Activated CD8-positive, alpha-beta T cell treated with anti-CD3 and anti-CD28 coated beads for 36 hours (primary cell): ENCODE measurements at regions not wholly inside any gene's neighbourhood (a gene's known extent, or its start where the extent isn't known, plus 50 kb on each side); places are given as distances from the start of the nearest gene placed in this dataset.

Source experiments
- ATAC-seq: fragments of 200-7000 bp; cut with Tn5 transposase; one replicate; pipeline ENCODE4 v1.10.0; 2021; ENCODE audit warnings: mild to moderate bottlenecking, moderate library complexity
- CTCF ChIA-PET: fragments of 350-600 bp; sonication (Branson Sonifier 250); formaldehyde crosslinking; loops from one replicate; lab custom pipeline; 2021; ENCODE audit warnings: antibody characterized with exemption; lab: Charles Lee
- POLR2A ChIA-PET: fragments of 350-600 bp; sonication (Branson Sonifier 250); formaldehyde crosslinking; loops from one replicate; lab custom pipeline; 2021; ENCODE audit warnings: antibody characterized with exemption; lab: Charles Lee
- DNase-seq: peaks from one replicate; pipeline ENCODE4 v3.0.0-alpha.2; 2020
- H3K27ac Mint-ChIP-seq: one replicate; pipeline ENCODE4 v1.8.0; 2021; ENCODE audit warnings: mild to moderate bottlenecking, mixed read lengths
- H3K27me3 Mint-ChIP-seq: one replicate; pipeline ENCODE4 v1.8.0; 2021; ENCODE audit warnings: mixed read lengths
- H3K36me3 Mint-ChIP-seq: one replicate; pipeline ENCODE4 v1.8.0; 2021; ENCODE audit warnings: low read depth, mixed read lengths
- H3K4me1 Mint-ChIP-seq: one replicate; pipeline ENCODE4 v1.8.0; 2021; ENCODE audit warnings: low read depth, mixed read lengths
- H3K4me3 Mint-ChIP-seq: one replicate; pipeline ENCODE4 v1.8.0; 2021; ENCODE audit warnings: mild to moderate bottlenecking, moderate library complexity, mixed read lengths
- H3K9me3 Mint-ChIP-seq: one replicate; pipeline ENCODE4 v1.8.0; 2021; ENCODE audit warnings: mixed read lengths
- intact Hi-C: fragments of 100-400 bp; cut with micrococcal nuclease; formaldehyde crosslinking; loops from one replicate; pipeline ENCODE4 v1.10.0; 2022
- TF ChIP-seq, protein P1 (sequence below): fragments of 200-600 bp; IDR thresholded peaks from one replicate; pipeline ENCODE4 v1.8.0; 2022; ENCODE audit warnings: antibody characterized with exemption, mild to moderate bottlenecking

DNA sequence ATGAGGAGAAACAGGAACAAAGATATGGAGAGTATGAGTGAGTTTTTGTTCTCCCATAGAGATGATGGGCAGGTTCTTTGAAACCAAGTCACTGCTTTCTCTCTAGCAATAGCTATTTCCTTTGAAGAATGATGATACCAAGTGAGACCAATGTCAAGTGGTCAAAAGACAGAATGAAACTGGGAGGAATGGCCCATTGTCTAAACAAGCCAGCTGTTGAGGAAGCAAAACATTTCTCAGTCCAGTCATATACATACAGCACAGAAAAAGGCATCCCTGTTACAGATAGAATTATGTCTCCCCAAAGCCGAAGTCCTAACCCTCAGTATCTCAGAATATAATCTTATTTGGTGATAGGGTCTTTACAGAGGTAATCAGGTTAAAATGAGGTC is 66.1 kb upstream of the EPC2 start:
- no peak overlapping the region for H3K27ac Mint-ChIP-seq
- peaks cover 6% of the 10 kb centered on the region for H3K4me1 Mint-ChIP-seq
- H3K9me3 Mint-ChIP-seq = no peaks in the 10 kb centered on the region
- no peaks in the 10 kb centered on the region for H3K36me3 Mint-ChIP-seq
- CTCF ChIA-PET = no interaction called here
- no peak overlapping the region for H3K4me3 Mint-ChIP-seq
- TF ChIP-seq, protein P1, sequence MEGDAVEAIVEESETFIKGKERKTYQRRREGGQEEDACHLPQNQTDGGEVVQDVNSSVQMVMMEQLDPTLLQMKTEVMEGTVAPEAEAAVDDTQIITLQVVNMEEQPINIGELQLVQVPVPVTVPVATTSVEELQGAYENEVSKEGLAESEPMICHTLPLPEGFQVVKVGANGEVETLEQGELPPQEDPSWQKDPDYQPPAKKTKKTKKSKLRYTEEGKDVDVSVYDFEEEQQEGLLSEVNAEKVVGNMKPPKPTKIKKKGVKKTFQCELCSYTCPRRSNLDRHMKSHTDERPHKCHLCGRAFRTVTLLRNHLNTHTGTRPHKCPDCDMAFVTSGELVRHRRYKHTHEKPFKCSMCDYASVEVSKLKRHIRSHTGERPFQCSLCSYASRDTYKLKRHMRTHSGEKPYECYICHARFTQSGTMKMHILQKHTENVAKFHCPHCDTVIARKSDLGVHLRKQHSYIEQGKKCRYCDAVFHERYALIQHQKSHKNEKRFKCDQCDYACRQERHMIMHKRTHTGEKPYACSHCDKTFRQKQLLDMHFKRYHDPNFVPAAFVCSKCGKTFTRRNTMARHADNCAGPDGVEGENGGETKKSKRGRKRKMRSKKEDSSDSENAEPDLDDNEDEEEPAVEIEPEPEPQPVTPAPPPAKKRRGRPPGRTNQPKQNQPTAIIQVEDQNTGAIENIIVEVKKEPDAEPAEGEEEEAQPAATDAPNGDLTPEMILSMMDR = no peak
- POLR2A ChIA-PET = interaction anchor here (1.2 kb wide), 1 partner anchor 18 kb away, joined by 3 read pairs; no protein-coding TSS in a partner anchor
- H3K27me3 Mint-ChIP-seq = peaks cover 2% of the 10 kb centered on the region
- intact Hi-C loops = no loop called here
- no peak for DNase-seq
- ATAC-seq = no peak

DNA sequence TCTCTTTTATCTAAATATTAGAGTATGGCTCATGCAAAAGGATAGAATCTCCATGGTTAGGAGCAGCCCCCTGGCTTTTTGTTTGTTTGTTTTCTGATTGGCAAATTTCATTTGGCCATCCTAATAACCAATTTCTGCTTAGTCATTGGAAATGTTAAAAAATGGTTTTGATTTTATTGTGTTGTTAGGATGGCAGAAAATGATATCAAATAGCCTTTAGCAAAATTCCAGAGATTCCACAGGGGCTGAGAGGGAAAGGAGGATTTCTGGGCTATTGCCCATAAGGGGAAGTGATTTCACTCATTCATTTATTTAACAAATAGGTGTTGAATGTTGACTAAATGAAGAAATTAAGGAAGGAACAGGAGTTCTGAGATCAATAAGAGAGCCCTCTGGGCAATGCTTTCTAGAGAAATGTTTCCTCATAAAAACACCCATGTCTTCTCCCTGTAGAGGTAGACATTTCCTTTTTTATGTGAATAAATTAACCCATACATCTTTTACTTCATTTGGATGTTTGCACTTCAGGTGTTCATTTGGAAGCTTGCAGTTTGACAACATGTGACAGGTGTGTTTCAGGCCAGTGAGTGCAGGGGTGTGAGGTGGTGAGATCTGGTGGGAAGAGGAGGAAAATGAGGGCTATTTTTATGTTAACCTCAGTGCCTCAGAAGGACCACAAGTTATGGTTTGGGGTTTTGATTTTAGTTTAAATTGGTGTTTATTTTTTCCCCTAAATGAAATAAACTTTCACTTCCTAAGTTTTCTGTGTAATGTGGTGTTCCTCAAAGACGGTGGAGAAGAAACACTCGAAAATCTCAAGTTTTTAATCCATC is 61.7 kb upstream of the EPC2 start:
- no peak overlapping the region for H3K27ac Mint-ChIP-seq
- H3K27me3 Mint-ChIP-seq = no peaks in the 10 kb centered on the region
- TF ChIP-seq, protein P1 = no peak
- H3K9me3 Mint-ChIP-seq = no peaks in the 10 kb centered on the region
- ATAC-seq = no peak
- H3K4me3 Mint-ChIP-seq = no peak overlapping the region
- H3K36me3 Mint-ChIP-seq = no peaks in the 10 kb centered on the region
- DNase-seq = no peak
- POLR2A ChIA-PET = no interaction called here
- intact Hi-C loops = no loop called here
- CTCF ChIA-PET = interaction anchor here (1.0 kb wide), 1 partner anchor 9 kb away, joined by 3 read pairs; no protein-coding TSS in a partner anchor
- peaks cover 6% of the 10 kb centered on the region for H3K4me1 Mint-ChIP-seq

DNA sequence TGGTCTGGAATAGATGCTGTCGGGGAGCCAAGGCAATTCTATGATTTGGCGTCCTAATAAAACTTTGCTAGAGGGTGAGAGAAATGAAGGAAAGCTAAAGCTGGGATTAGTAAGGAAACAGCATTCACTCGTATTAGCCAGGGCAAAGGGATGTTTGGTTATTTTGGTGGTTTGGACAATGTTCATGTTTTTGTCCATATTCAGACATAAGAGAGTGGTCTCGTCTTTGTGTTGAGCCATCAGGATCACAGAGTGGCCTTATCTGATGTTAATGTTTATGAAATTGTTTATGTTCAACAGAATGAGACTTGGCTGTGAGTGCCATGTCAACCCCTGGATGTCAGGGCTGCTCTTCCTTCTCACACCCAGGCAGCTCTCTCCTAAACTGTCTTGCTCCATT is 58.9 kb upstream of the EPC2 start:
- no peak for DNase-seq
- CTCF ChIA-PET = interaction anchor here (1.4 kb wide), 1 partner anchor 29 kb away, joined by 3 read pairs; no protein-coding TSS in a partner anchor
- H3K4me3 Mint-ChIP-seq = no peak overlapping the region
- TF ChIP-seq, protein P1 = no peak
- peaks cover 6% of the 10 kb centered on the region for H3K4me1 Mint-ChIP-seq
- intact Hi-C loops = no loop called here
- no peaks in the 10 kb centered on the region for H3K27me3 Mint-ChIP-seq
- no peaks in the 10 kb centered on the region for H3K36me3 Mint-ChIP-seq
- POLR2A ChIA-PET = no interaction called here
- H3K27ac Mint-ChIP-seq = no peak overlapping the region
- no peaks in the 10 kb centered on the region for H3K9me3 Mint-ChIP-seq
- no peak for ATAC-seq

DNA sequence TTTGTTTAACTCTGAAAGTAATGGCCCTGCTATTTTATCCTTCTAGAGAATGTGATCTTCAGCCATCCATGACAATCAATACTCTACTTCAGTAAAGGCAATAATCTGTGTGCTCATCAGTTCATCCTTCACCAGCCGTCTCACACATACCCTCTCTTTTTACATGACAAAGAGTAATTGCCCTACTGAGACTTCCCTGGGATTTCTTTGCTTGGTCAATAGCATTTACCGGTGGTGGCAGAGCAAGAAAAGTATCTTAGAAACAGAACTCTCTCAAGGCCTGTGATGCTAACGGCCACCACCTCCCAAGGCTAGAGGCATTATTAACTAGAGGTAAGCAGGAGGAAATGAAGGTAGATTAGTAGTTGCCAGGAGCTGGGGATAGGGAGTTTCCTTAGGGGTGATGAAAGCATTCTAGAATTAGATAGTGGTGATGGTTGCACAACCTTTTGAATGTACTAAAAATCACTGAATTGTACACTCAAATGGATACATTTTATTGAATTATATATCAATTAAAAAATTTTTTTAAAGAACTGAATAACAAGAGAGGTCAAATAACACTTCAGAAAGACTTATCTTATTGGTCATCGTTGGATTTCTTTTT is 57.9 kb upstream of the EPC2 start:
- Mint-ChIP-seq H3K36me3 (no peaks in the 10 kb centered on the region), H3K27me3 (no peaks in the 10 kb centered on the region), H3K4me1 (peaks cover 6% of the 10 kb centered on the region), H3K4me3 (no peak overlapping the region), H3K27ac (no peak overlapping the region), H3K9me3 (no peaks in the 10 kb centered on the region)
- TF ChIP-seq, protein P1 = no peak
- ChIA-PET POLR2A (no interaction called here), CTCF (interaction anchor here (0.7 to 1.9 kb wide), 5 partner anchors 13 to 267 kb away, joined by 3 to 5 read pairs (median 3); no protein-coding TSS in a partner anchor)
- DNase-seq (no peak), ATAC-seq (no peak)
- intact Hi-C loops = no loop called here

DNA sequence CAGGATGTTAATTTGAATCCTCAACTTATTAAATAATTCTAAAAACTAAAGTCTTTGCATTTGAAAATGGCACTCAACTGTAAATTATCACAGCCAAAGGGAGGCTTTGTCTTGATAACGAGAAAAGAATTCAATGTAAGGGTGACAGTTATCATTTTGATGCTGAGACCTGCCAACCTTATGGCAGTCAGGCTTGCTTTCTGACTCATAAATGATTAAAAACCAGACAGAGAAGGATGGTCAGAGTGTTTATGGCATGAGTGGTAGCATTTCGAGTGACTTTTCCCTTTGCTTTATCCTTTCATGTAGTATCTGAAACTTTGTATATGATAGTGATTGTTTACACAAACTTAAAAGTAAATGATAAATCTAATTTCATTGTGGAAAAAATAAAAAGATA is 53.9 kb upstream of the EPC2 start:
- Mint-ChIP-seq H3K9me3 (no peaks in the 10 kb centered on the region), H3K36me3 (no peaks in the 10 kb centered on the region), H3K4me3 (no peak overlapping the region), H3K27ac (no peak overlapping the region), H3K27me3 (no peaks in the 10 kb centered on the region), H3K4me1 (no peaks in the 10 kb centered on the region)
- POLR2A ChIA-PET = interaction anchor here (0.6 kb wide), 1 partner anchor 474 kb away, joined by 3 read pairs; no protein-coding TSS in a partner anchor
- intact Hi-C loops = no loop called here
- ATAC-seq (peak; percentile 64), DNase-seq (no peak)
- CTCF ChIA-PET = interaction anchor here (1.5 kb wide), 1 partner anchor 10 kb away, joined by 4 read pairs; no protein-coding TSS in a partner anchor
- TF ChIP-seq, protein P1 = no peak
